GM19043 (cell line): ENCODE measurements at regions not wholly inside any gene's neighbourhood (a gene's known extent, or its start where the extent isn't known, plus 50 kb on each side); places are given as distances from the start of the nearest gene placed in this dataset.
A peak's percentile ranks its signal among the peaks of the same experiment; 100 is the strongest.
"Not testable (repeated sequence)": the region's sequence is repeated elsewhere in the genome, so short reads cannot be mapped to it uniquely, and the experiment has no call there.

ENCODE experiments used
- ATAC-seq: cut with Tn5 transposase; IDR thresholded peaks from one replicate; pipeline ENCODE4 v1.9.1; 2021; ENCODE audit warnings: low read depth; ENCODE audit not compliant: unreplicated experiment

DNA sequence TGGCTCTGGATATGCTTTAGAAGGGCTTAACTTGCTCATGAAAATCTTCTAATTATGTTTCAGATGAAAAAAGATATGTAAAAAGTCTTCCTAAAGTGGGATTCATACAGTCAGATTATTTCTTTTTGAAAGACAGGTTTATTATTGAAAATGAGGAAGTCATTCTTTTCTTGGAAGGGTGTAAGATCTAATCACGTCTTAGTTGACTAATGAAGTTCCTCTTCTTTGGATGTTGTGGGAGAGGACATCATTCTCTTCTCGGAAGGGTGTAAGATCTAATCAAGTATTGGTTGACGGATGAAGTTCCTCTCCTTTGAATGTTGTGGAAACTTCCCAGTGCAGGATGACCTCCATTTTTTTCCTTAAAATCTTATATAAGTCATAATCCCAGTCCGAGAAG lies 74.9 kb downstream of the ALG10 start:
- no peak for ATAC-seq

DNA sequence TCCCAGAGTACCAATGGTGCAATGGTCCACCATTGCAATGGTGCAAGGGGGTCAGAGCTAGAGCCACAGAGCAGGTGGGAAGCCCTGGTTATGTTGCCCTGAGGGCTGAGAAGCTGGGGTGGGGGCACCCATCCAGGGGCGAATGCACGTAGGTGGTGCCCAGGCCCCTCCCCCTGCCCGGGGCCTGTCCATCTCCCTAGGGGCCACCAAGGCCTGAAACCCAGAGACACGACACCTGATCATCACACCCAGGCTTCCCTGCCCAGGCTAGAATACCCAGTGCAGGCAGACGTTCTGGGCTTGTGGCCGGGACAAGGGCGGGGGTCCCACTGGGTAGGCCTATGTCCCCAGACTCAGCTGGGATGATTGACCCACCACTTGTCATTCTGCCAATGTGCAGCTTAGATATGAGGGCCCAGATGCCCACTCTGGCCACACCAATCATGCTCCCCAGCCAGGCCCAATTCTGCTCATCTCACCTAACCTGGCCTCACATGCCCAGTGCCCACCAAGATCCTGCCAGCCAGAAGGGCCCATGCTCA lies 83.2 kb downstream of the ALG10 start:
- ATAC-seq: no peak

DNA sequence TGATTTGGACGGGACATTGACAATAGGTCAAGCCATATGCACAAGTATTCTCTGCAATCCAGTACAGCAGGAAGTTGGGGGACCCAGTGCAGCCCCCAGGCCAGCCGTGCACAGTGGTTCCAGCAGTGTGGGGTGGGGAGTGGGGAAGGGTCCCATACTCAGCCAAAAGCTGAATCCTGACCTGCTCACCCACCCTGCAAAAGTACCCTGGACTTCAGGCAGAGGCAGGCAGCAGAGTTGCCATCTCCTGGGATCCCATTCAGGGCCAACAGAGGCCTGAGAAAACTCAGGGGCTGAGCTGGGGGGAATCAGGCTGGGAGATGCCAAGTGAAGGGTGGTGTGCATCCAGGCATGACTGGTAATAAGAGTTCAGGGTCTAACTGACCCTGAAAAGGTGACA lies 83.9 kb downstream of the ALG10 start:
- ATAC-seq: no peak

DNA sequence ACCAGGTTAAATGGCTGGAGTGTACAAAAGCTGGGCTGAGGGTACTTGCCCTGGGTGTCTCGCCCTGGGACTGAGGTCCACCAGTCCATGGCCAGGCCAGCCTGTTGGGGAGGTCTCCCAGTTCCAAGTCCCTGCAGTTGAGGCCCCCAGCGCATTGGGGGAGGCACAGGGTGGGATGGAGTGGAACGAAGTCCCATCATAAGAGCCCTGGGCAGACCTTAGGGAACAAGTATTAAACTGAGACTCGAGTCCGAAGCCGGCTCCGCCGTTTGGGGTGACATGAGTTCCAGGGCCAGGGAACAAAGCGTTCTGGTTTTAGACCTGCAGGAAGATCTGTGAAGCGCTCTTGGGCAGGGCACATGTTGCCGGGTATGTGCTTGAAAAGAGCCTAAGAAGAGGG lies 84.7 kb downstream of the ALG10 start:
- no peak for ATAC-seq

DNA sequence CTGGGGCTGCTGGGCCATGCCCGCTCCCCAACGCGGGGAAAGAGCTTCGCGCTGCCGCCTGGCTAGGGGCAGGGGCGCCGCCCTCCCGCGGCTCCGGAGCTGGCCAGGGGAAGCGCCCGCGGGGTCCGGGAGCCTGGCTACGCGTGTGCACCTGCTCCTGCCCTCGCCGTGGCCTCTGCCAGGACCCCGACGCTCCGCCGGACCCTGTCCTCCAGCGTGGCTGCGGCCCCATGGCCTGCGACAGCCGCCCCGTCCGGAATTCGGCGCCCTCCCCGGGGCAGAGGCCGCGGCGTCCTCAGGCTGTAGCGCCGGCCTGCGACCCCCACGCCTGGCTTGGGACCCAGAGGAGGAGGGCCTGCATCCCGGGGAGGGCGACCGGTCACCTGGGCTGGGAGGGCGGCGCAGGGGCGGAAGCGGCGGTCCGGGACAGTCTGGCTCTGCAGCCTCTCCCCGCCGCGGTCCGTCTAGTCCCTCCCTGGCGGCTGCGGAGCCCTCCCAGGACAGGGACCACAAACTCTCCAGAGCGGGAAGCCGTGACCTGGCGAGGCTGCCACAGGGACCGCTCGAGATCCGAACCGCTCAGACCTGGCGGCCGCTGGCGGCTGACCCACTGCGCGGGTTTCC lies 85.6 kb downstream of the ALG10 start:
- ATAC-seq: no peak

DNA sequence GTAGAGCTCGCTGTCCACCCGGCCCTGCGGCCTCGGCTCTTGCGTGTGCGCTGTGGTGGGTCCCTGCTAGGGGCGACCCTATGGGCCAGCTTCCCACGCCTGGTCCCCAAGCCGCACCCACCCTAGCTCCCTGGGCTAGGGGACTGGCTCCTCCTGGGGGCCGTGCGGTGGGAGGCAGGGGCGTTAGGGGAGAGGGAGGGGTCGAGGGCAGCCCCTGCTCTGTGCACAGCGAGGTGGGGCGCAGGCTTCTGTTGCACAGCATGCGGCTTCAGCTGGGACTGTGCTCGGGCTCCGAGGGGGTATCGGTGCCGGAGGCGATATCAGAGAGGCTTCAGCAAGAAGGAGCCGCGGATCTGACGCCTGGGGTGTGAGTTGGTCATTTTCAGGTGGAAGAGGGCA lies 86.1 kb downstream of the ALG10 start:
- no peak for ATAC-seq

DNA sequence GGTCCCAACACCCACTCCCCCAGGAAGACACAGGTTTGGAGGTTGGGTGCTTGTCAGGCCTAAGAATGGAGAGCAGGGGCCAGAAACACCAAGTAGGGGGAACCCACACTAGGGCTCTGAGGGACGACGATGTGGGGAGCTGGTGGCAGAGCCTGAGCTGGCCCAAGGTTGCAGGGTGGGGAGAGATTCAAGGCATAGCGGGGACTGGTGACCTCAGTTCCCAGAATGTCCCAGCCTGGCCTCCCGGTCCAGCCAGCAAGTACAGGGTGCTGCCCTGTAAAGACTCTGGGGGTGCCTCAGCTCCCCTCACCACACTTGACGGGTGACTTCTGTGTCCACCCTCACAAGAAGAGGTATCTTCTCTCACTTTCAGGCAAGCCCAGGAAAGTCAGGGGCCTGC lies 86.7 kb downstream of the ALG10 start:
- ATAC-seq: no peak

DNA sequence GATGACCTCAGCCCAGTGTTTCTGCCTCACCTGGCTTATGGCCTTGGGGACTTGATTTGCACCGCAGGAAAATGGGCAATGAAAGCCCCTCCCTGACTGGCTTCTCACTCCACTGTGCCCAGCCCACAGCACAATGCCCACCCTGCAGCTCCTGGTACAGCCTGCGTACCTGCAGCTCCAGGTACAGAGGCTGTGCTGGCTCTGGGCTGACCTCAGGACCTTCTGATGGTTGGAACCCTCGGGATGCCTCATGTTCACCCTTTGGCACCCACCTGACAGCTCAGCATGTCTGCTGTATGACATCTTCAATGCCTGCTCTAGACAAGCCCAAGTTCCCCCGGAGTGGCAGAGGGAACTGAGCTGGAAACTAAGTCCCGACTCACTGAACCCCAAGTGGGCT lies 87.1 kb downstream of the ALG10 start:
- no peak for ATAC-seq

DNA sequence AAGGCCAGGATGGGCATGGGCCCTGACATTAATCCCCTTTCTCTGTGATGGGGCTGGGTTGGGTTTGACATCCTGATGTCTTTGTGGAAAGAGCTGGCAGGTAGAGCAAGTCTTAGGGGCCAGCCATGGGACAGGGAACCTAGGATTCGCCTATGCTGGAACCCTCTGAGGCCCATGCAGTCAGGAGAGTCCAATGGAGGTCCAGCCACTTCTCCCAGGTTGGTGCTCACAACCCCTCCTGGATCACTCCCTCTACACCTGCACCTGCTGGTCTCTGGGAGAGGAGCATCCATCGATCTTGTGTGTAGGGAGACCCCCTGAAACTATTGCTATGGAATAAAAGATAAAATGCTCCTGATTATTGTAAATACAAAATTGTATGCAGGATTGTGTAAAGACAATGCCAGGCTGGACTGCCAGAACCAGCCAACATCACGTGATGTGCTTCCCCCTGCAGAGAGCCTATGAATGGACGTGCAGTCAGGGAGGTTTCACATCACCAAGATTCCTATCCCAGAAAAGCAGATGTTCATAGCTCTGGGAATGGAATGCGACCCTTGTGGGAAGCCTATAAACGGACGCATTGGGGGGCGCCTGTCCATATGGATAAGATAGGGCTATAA lies 87.7 kb downstream of the ALG10 start:
- not testable (repeated sequence) for ATAC-seq

DNA sequence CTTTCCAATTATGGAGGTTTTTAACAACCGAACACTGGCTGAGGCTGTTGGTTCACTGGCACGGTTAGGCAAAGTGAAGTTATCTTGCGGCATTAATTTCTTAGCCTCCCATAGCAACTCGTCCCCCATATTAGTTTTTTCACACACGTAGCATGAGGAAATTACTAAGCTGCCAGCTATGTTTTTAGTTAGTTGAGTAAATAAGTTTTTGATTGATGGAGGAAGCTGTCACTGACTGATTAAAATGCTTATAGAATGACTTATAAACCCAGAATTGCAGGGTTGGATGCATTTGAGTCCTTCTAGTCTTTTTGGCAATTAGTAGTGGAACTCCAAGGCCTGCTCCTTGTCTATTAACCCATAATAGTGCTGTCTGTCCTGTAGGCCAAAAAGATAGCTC lies 97.1 kb downstream of the ALG10 start:
- ATAC-seq: no peak

DNA sequence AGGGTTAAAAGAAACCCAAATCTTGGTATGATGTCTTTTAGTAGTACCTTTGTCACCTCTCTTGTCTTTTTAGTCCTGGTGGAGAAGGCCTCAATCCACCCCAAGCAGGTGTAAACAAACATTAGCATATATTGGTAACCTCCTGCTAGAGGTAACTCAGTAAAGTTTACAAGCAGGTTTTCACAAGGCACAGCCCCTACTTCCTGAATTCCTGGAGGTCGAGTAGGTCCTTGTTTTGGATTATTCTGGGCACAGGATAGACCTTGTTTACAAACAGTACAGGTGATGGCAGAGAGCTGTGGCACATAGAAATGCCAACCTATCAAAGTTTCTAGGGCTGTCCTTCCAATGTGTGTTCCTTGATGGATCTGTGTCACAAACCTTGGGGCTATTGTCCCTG lies 99.1 kb downstream of the ALG10 start:
- ATAC-seq: no peak

DNA sequence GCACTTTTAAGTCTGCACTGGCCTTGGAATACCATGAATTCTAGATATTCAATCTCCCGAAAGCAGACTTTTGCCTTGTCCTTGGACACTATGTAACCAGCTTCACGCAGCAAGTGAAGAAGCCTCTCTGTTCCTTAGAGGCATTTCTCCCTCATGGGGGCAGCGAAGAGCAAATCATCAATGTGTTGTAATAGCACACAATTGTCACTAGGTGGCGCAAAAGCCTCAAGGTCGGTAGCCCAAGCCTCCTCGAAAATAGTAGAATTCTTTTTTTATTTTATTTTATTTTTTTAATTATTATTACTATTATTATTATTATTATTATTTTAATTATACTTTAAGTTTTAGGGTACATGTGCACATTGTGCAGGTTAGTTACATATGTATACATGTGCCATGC lies 100.8 kb downstream of the ALG10 start:
- ATAC-seq: peak; percentile 60

DNA sequence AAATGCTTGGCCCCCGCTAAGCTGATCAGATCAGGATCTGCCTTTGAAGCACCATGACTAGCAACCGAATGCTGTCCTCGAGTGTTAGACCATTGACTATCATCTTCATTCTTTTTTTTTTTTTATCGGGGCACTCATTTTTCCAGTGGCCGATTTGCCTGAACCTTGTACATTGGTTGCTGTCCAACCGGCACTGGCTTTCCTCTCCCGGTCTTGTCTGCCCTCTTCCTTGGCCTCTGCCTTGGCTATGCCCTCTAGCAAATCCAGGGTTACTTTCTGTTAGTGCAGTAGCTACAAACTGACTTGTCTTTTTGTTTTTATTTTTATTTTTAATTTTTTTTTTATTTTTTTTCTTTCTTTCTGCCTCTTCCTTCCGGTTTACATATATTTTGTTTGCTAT lies 102.3 kb downstream of the ALG10 start:
- ATAC-seq: no peak

DNA sequence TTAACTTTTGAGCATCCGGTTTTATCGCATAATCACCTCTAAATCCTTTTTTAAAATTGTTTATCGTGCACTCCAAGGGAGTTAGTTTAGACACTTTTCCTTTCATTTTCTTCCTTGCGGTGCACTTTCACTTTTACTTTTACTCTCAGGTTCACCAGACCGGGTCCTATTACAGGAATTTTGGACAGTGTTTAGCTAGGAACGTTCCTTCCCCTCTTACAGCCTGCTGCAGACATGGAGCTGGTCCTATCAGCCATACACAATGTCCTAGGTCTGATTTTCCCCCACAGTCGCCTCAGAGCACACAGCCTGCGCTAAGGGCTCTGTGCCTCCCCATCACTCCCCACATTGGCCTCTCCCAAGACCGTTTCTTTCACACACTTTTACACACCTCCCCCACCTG lies 103.9 kb downstream of the ALG10 start:
- no peak for ATAC-seq

DNA sequence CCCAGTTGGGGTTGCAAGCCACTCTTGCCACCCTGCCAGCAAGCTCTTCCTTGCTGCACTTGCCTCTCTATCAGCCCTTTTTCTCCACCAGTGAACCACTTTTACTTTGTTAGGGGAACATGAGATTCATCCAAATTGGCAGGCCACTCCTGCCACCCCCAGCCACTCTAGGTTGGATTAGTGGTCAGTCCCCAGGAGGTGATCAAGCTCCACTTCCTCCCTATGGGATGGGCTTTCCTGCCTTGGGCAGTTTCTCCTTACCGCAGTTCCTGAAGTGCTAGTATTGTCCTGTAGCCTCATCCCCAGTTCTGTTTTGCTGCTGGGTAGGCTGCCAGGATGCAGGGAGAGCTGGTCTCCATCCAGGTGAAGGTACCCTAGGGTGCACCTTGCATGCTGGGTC lies 104.5 kb downstream of the ALG10 start:
- ATAC-seq: no peak

DNA sequence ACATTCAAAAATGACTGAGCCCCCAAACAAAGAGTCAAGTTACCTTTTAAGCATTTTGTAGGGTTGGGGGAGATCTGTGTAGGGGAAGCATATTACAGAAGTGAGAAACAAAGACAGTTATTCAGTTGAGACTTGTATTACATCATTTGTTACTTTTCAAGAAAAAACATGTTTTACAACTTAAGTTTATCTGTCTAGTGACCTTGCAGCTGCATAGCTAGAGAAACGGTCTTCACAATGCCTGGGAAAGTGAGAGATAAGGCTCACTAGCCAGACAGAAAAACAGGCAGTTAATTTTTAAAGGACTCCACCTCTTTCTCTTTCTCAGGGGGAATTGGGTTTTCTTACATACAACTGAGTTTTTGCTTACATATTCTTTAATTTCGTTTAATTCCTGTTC lies 105.1 kb downstream of the ALG10 start:
- not testable (repeated sequence) for ATAC-seq

DNA sequence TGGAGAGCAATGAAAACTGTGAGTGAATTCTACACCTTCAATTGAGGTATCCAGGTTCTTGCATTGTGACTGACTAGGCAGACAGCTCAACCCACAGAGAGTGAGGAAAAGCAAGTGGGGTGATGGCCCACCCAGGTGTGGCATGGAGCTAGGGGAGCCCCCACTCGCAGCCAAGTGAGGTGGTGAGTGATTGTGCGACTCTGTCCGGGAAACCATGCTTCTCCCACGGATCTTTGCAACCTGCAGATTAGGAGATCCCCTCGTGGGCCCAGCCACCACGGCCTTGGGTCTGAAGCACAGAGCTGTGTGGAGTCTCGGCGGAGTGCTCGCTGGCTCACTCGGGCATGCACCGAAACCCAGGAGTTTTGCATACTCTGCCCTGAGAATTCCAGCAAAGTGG lies 120.1 kb downstream of the ALG10 start:
- no peak for ATAC-seq

DNA sequence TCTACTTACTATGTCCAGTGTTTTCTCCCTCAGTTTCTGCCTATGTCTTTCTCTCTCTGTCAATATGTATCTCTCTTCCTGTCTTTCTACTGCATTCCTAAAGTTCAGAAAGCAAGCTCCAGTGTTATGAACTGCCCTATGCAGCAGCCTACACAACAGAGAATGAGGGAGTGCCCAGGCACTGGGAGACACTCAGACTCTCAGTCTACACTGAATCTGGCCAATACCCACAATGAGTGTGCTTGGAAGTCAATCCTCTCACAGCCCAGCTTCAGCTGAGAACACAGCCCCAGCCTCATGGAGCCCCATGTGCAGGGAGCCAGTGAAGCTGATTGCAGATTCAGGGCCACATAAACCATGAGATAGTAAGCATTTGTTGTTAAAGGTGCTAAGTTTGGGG lies 128.7 kb downstream of the ALG10 start:
- ATAC-seq: no peak

DNA sequence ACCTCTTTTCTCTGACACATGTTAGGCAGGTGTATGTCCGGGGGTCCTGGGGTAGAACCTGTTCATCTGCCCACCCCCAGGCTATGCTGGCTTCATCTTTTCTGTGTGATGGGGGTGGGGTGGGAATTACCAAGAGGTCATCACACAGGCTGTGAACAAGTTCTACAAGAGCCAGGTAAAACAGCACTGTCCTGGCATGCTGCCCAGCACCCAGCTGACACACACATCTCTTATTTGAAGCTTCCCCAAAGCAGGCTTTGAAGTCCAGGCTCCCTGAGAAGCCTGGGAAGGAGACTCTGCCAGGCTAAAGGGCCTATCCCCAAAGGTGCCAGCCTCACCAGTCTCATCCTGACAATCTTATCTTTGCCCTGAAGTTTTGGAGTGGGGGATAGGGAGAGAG lies 141.1 kb downstream of the ALG10 start:
- ATAC-seq: no peak

DNA sequence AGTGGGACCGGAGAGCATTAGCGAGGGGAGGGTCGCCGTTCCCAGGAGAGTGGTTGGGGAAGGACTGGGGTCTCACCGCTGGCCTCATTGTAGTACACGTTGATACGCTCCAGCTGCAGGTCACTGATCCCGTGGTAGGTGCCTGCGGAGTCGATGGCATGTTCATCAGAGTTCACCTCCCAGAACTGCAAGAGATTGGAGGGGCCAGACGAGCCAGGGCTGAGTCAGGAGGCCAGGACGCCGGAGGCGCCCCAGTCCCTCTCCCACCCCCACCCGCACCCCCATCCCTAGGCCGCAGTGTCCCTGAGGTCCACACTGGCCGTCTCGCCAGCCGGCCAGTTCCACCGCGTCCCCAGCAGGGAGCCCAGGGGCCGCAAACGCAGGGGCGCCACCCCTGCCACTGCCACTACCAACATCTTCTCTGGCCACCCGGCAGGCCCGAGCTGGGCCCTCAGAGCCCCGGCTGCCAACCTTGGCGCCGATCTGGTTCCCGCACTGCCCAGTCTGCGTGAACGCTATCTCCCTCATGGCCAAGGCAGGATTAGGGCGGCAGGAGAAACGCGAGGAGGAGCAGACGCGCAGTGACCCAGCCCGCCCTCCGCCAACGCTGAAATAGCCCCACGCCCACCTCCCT lies 144.2 kb downstream of the ALG10 start:
- ATAC-seq: no peak

DNA sequence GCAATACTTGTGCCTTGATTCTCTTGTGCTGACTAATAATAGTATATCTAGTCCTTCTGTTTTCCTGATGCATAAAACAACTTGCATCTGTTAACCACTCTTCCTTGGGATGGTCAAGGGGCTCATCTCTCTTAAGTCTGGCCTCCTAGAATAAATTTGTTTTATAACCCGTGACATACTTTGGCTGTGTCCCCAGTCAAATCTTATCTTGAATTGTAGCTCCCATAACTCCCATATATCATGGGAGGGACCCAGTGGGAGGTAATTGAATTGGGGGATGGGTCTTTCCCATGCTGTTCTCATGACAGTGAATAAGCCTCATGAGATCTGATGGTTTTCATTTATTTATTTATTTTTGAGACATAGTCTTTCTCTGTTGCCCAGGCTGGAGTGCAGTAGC lies 146.2 kb downstream of the ALG10 start:
- ATAC-seq: not testable (repeated sequence)

DNA sequence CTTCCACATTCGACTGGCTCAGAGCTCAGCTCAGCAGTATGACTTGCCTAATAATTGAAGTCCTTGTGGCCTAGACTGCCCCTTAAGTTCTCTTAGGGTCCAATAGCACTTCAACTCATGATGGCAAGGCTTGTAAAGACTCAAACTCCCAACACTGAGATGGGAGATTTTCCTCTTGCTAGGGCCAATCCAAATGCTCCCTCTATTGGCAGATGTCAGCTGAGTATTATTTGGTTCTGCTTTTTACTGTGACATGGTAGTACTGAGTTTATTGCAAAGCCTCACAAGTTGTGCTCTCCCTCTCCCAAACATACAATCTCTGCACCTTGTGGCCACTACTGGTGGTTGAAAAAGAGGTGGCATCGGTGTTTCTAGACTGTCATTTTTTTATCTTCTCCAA lies 164.2 kb downstream of the ALG10 start:
- ATAC-seq: no peak
